ENCODE measurements at regions not wholly inside any gene's neighbourhood (a gene's known extent, or its start where the extent isn't known, plus 50 kb on each side); places are given as distances from the start of the nearest gene placed in this dataset.

DNA sequence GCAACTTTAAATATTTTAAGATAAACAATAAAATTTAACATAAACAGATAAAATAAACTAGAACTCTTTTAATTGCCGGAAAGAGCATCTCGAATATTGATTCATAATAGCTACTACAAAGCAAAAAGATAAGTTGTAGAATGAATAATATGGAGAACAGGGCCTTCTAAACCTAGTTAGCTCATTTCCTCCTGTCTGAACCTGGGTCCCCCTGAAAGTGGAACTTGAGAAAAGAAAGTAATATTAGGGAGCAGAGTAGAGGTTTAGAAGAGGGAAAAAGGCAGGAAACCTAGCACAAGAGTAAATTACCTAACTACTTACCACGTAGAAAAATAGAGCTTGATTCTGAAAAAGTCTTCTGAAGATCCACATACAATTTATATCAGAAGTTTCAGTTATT is 80.7 kb upstream of the NETO1 start:
- Histone ChIP-seq H3K9me3 (ENCODE audit: control insufficient read depth in 4 of 4, low read length in 3 of 4) (no peaks in the 10 kb centered on the region), H3K27me3 (ENCODE audit: control insufficient read depth in 4 of 4, insufficient read depth in 4 of 4, low read length in 3 of 4) (peaks cover 0 to 3% (median 0%) of the 10 kb centered on the region in 4 donors), H3K27ac (ENCODE audit: low read depth in 1 of 2, low read length in 2 of 2) (no peak overlapping the region), H3K4me1 (ENCODE audit: control insufficient read depth in 4 of 4, insufficient read depth in 4 of 4, low read length in 3 of 4) (no peaks in the 10 kb centered on the region), H3K9ac (ENCODE audit: low read depth in 1 of 2, low read length in 2 of 2) (no peak overlapping the region), H3K36me3 (ENCODE audit: control insufficient read depth in 4 of 4, insufficient read depth in 3 of 4, low read depth in 1 of 4, low read length in 3 of 4) (no peaks in the 10 kb centered on the region), H3K4me3 (ENCODE audit: low read depth in 1 of 3, low read length in 3 of 3) (no peak overlapping the region)
- DNase-seq (ENCODE audit: low spot score), result no peak
- no peak for TF ChIP-seq HNF4A (conservative IDR thresholded peaks at IDR 0.05)
- no peak for TF ChIP-seq SP1 (IDR thresholded peaks at IDR 0.05)
- TF ChIP-seq TAF1 (conservative IDR thresholded peaks at IDR 0.05), result no peak
- no peak for TF ChIP-seq JUND (IDR thresholded peaks at IDR 0.05)
- TF ChIP-seq, protein P1, sequence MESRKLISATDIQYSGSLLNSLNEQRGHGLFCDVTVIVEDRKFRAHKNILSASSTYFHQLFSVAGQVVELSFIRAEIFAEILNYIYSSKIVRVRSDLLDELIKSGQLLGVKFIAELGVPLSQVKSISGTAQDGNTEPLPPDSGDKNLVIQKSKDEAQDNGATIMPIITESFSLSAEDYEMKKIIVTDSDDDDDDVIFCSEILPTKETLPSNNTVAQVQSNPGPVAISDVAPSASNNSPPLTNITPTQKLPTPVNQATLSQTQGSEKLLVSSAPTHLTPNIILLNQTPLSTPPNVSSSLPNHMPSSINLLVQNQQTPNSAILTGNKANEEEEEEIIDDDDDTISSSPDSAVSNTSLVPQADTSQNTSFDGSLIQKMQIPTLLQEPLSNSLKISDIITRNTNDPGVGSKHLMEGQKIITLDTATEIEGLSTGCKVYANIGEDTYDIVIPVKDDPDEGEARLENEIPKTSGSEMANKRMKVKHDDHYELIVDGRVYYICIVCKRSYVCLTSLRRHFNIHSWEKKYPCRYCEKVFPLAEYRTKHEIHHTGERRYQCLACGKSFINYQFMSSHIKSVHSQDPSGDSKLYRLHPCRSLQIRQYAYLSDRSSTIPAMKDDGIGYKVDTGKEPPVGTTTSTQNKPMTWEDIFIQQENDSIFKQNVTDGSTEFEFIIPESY (IDR thresholded peaks at IDR 0.05), result no peak
- TF ChIP-seq, protein P2, sequence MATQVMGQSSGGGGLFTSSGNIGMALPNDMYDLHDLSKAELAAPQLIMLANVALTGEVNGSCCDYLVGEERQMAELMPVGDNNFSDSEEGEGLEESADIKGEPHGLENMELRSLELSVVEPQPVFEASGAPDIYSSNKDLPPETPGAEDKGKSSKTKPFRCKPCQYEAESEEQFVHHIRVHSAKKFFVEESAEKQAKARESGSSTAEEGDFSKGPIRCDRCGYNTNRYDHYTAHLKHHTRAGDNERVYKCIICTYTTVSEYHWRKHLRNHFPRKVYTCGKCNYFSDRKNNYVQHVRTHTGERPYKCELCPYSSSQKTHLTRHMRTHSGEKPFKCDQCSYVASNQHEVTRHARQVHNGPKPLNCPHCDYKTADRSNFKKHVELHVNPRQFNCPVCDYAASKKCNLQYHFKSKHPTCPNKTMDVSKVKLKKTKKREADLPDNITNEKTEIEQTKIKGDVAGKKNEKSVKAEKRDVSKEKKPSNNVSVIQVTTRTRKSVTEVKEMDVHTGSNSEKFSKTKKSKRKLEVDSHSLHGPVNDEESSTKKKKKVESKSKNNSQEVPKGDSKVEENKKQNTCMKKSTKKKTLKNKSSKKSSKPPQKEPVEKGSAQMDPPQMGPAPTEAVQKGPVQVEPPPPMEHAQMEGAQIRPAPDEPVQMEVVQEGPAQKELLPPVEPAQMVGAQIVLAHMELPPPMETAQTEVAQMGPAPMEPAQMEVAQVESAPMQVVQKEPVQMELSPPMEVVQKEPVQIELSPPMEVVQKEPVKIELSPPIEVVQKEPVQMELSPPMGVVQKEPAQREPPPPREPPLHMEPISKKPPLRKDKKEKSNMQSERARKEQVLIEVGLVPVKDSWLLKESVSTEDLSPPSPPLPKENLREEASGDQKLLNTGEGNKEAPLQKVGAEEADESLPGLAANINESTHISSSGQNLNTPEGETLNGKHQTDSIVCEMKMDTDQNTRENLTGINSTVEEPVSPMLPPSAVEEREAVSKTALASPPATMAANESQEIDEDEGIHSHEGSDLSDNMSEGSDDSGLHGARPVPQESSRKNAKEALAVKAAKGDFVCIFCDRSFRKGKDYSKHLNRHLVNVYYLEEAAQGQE (IDR thresholded peaks at IDR 0.05), result no peak
- TF ChIP-seq GABPA (IDR thresholded peaks at IDR 0.05 in 1 of 2, conservative IDR thresholded peaks at IDR 0.05 in 1 of 2), result no peak
- TF ChIP-seq RAD21 (IDR thresholded peaks at IDR 0.05), result no peak
- TF ChIP-seq, protein P3, sequence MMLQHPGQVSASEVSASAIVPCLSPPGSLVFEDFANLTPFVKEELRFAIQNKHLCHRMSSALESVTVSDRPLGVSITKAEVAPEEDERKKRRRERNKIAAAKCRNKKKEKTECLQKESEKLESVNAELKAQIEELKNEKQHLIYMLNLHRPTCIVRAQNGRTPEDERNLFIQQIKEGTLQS (IDR thresholded peaks at IDR 0.05), result no peak
- TF ChIP-seq, protein P4, sequence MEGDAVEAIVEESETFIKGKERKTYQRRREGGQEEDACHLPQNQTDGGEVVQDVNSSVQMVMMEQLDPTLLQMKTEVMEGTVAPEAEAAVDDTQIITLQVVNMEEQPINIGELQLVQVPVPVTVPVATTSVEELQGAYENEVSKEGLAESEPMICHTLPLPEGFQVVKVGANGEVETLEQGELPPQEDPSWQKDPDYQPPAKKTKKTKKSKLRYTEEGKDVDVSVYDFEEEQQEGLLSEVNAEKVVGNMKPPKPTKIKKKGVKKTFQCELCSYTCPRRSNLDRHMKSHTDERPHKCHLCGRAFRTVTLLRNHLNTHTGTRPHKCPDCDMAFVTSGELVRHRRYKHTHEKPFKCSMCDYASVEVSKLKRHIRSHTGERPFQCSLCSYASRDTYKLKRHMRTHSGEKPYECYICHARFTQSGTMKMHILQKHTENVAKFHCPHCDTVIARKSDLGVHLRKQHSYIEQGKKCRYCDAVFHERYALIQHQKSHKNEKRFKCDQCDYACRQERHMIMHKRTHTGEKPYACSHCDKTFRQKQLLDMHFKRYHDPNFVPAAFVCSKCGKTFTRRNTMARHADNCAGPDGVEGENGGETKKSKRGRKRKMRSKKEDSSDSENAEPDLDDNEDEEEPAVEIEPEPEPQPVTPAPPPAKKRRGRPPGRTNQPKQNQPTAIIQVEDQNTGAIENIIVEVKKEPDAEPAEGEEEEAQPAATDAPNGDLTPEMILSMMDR (IDR thresholded peaks at IDR 0.05; ENCODE audit: low read depth, low read length, missing input control), result no peak
- TF ChIP-seq HNF4G (IDR thresholded peaks at IDR 0.05), result no peak
- TF ChIP-seq EGR1 (IDR thresholded peaks at IDR 0.05; ENCODE audit: low read depth in 2 of 2), result no peak
- no peak for TF ChIP-seq FOXA1 (IDR thresholded peaks at IDR 0.05)
- no peak for TF ChIP-seq NR2F2 (IDR thresholded peaks at IDR 0.05)
- WGBS, result 47% methylated on average over 3 of the region's 3 CpGs

DNA sequence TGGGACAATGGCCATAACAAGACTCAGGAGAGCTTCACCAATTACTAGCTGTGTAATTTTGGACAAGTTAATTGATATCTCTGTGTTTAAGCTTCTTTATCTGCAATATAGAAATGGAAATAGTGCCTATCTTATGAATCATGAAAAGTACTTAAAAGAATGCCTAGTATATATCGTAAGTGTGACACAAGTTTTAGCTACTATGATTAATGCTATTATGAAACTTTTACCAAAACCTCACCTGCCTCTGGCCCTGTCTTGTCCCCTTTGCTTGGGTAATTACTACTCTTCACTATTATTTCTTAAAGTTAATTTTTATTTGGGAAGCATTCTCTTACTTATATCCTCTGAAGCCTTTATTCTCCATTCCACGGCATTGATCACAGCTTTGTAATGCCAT is 75.0 kb upstream of the NETO1 start:
- H3K9me3 ChIP-seq (ENCODE audit: control insufficient read depth in 4 of 4, low read length in 3 of 4), result no peaks in the 10 kb centered on the region
- 89% methylated on average over 2 of the region's 2 CpGs for WGBS
- H3K27ac ChIP-seq (ENCODE audit: low read depth in 1 of 2, low read length in 2 of 2), result no peak overlapping the region
- TF ChIP-seq, protein P5, sequence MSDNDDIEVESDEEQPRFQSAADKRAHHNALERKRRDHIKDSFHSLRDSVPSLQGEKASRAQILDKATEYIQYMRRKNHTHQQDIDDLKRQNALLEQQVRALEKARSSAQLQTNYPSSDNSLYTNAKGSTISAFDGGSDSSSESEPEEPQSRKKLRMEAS (IDR thresholded peaks at IDR 0.05), result no peak
- TF ChIP-seq, protein P2 (IDR thresholded peaks at IDR 0.05), result no peak
- TF ChIP-seq HNF4G (IDR thresholded peaks at IDR 0.05) (no peak), HNF4A (conservative IDR thresholded peaks at IDR 0.05) (no peak), EGR1 (IDR thresholded peaks at IDR 0.05; ENCODE audit: low read depth in 2 of 2) (no peak), TAF1 (conservative IDR thresholded peaks at IDR 0.05) (no peak), RXRA (IDR thresholded peaks at IDR 0.05) (no peak), JUND (IDR thresholded peaks at IDR 0.05) (no peak), YY1 (IDR thresholded peaks at IDR 0.05) (no peak)
- TF ChIP-seq, protein P4 (IDR thresholded peaks at IDR 0.05; ENCODE audit: low read depth, low read length, missing input control), result no peak
- H3K9ac ChIP-seq (ENCODE audit: low read depth in 1 of 2, low read length in 2 of 2), result no peak overlapping the region
- DNase-seq (ENCODE audit: low spot score), result no peak
- H3K36me3 ChIP-seq (ENCODE audit: control insufficient read depth in 4 of 4, insufficient read depth in 3 of 4, low read depth in 1 of 4, low read length in 3 of 4), result no peaks in the 10 kb centered on the region
- H3K4me3 ChIP-seq (ENCODE audit: low read depth in 1 of 3, low read length in 3 of 3), result no peak overlapping the region
- no peaks in the 10 kb centered on the region for H3K4me1 ChIP-seq (ENCODE audit: control insufficient read depth in 4 of 4, insufficient read depth in 4 of 4, low read length in 3 of 4)
- peaks cover 0 to 3% (median 0%) of the 10 kb centered on the region in 4 donors for H3K27me3 ChIP-seq (ENCODE audit: control insufficient read depth in 4 of 4, insufficient read depth in 4 of 4, low read length in 3 of 4)

All from liver (tissue), 8 donors.